ENCODE measurements at regions not wholly inside any gene's neighbourhood (a gene's known extent, or its start where the extent isn't known, plus 50 kb on each side); places are given as distances from the start of the nearest gene placed in this dataset.

DNA sequence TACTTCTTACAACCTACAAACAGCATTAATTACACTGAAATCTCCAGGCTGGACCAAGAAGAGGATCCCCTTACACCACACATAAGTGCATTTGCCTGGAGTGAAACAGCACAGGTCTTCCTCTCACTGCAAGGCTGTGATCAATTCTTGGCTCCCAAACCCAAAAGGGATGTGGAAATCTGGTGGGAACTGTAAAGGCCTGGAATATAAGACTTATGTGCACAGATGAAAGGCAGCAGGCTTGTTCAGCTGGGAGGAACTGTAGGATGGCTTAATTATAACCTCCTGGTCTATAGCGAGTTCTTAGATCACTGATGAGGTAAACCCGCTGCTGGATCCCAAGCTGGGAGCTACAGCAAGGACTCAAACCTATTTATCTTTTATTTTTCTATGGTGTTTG is 182.9 kb upstream of the TNC start:
- peak overlapping the region; percentile 72 for H3K27ac Mint-ChIP-seq
- no peak overlapping the region for H3K4me3 Mint-ChIP-seq
- peaks cover 9% of the 10 kb centered on the region for H3K4me1 Mint-ChIP-seq
- H3K27me3 Mint-ChIP-seq (ENCODE audit: low read depth) = peaks cover 3% of the 10 kb centered on the region
- H3K36me3 Mint-ChIP-seq = no peaks in the 10 kb centered on the region
- H3K9me3 Mint-ChIP-seq = peaks cover 4% of the 10 kb centered on the region
- TF ChIP-seq, protein P1, sequence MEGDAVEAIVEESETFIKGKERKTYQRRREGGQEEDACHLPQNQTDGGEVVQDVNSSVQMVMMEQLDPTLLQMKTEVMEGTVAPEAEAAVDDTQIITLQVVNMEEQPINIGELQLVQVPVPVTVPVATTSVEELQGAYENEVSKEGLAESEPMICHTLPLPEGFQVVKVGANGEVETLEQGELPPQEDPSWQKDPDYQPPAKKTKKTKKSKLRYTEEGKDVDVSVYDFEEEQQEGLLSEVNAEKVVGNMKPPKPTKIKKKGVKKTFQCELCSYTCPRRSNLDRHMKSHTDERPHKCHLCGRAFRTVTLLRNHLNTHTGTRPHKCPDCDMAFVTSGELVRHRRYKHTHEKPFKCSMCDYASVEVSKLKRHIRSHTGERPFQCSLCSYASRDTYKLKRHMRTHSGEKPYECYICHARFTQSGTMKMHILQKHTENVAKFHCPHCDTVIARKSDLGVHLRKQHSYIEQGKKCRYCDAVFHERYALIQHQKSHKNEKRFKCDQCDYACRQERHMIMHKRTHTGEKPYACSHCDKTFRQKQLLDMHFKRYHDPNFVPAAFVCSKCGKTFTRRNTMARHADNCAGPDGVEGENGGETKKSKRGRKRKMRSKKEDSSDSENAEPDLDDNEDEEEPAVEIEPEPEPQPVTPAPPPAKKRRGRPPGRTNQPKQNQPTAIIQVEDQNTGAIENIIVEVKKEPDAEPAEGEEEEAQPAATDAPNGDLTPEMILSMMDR (IDR thresholded peaks at IDR 0.05; ENCODE audit: unreplicated experiment) = no peak
- no peak for DNase-seq (ENCODE audit: low spot score in 2 of 2, unreplicated experiment in 2 of 2)

DNA sequence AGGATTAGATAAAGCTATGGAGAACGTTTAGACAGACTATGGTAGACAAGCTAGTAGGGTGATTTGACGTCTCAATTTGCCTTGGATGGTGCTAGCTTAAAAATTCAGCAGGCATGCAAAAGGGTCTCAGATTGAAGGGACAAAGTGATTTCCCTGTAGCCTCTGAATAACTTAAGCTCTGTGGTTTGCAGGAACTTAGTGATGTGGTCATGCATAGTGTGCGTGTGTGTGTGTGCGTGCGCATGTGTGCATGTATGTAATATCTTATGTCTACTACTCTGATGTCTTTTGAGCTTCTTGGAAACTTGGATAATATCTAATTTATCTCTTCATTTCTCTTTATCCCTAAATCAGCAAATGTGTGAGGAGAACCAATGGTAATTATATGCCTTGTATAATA is 183.6 kb upstream of the TNC start:
- Mint-ChIP-seq H3K36me3 (no peaks in the 10 kb centered on the region), H3K27ac (no peak overlapping the region), H3K27me3 (ENCODE audit: low read depth) (peaks cover 3% of the 10 kb centered on the region), H3K9me3 (peaks cover 4% of the 10 kb centered on the region), H3K4me1 (peaks cover 9% of the 10 kb centered on the region), H3K4me3 (no peak overlapping the region)
- TF ChIP-seq, protein P1 (IDR thresholded peaks at IDR 0.05; ENCODE audit: unreplicated experiment) = no peak
- DNase-seq (ENCODE audit: low spot score in 2 of 2, unreplicated experiment in 2 of 2) = no peak

DNA sequence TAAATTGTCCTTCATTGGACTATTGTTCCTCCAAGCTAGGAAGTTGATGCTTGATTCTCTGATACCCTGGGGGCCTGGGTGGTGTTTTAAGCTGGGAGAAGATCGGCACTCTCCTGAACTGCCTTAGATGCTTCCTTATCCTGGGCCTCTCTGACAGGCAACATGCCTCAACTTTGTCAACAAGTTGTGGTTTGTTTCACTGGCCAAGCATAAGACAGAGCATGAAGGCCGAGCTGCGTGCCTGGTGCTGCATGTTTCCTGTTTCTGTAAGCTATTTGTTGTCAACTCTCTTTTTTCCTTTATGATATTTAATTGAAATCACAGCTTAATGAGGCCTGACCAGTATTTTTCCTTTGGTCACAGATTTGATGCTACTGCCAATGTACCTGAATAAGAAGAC is 187.6 kb upstream of the TNC start:
- H3K27ac Mint-ChIP-seq = no peak overlapping the region
- H3K4me1 Mint-ChIP-seq = peaks cover 8% of the 10 kb centered on the region
- no peaks in the 10 kb centered on the region for H3K36me3 Mint-ChIP-seq
- no peak overlapping the region for H3K4me3 Mint-ChIP-seq
- H3K9me3 Mint-ChIP-seq = peaks cover 2% of the 10 kb centered on the region
- H3K27me3 Mint-ChIP-seq (ENCODE audit: low read depth) = no peaks in the 10 kb centered on the region
- no peak for DNase-seq (ENCODE audit: low spot score in 2 of 2, unreplicated experiment in 2 of 2)
- TF ChIP-seq, protein P1 (IDR thresholded peaks at IDR 0.05; ENCODE audit: unreplicated experiment) = no peak

DNA sequence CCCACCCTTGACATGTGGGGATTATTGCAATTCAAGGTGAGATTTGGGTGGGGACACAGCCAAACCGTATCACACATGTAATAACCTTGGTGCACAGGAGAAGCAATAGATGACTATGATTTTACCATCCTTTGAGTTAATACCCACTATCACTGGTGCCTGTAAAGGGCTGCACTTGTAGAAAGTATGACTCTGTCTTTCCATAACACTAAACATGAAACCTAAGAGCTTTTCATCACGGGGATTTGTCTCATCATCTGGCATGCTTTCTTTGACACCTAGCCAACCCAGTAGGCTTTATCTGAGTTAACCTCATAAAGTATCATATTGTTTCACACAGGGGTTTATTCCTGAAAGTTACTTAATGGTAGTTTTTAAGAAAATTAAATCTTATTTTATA is 188.9 kb upstream of the TNC start:
- no peak for DNase-seq (ENCODE audit: low spot score in 2 of 2, unreplicated experiment in 2 of 2)
- TF ChIP-seq, protein P1 (IDR thresholded peaks at IDR 0.05; ENCODE audit: unreplicated experiment) = no peak
- no peak overlapping the region for H3K27ac Mint-ChIP-seq
- H3K4me1 Mint-ChIP-seq = no peaks in the 10 kb centered on the region
- H3K36me3 Mint-ChIP-seq = no peaks in the 10 kb centered on the region
- peaks cover 14% of the 10 kb centered on the region for H3K9me3 Mint-ChIP-seq
- H3K4me3 Mint-ChIP-seq = no peak overlapping the region
- no peaks in the 10 kb centered on the region for H3K27me3 Mint-ChIP-seq (ENCODE audit: low read depth)

DNA sequence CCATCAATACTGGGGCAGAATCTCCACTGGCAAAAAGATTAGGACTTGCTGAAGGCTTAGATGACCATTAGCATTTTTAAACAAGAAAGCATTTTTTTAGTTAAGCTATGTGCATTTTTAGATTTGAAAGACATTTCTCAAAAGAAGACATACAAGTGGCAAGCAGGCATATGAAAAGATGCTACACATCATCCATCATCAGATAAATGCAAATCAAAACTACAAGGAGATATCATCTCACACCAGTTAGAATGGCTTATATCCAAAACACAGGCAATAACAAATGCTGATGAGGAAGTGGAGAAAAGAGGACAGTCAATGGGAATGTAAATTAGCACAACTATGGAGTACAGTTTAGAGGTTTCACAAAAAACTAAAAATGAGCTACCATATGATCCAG is 195.6 kb upstream of the TNC start:
- H3K36me3 Mint-ChIP-seq = peaks cover 2% of the 10 kb centered on the region
- H3K4me1 Mint-ChIP-seq = no peaks in the 10 kb centered on the region
- peaks cover 53% of the 10 kb centered on the region for H3K9me3 Mint-ChIP-seq
- TF ChIP-seq, protein P1 (IDR thresholded peaks at IDR 0.05; ENCODE audit: unreplicated experiment) = no peak
- DNase-seq (ENCODE audit: low spot score in 2 of 2, unreplicated experiment in 2 of 2) = no peak
- H3K27ac Mint-ChIP-seq = no peak overlapping the region
- H3K27me3 Mint-ChIP-seq (ENCODE audit: low read depth) = no peaks in the 10 kb centered on the region
- H3K4me3 Mint-ChIP-seq = no peak overlapping the region

DNA sequence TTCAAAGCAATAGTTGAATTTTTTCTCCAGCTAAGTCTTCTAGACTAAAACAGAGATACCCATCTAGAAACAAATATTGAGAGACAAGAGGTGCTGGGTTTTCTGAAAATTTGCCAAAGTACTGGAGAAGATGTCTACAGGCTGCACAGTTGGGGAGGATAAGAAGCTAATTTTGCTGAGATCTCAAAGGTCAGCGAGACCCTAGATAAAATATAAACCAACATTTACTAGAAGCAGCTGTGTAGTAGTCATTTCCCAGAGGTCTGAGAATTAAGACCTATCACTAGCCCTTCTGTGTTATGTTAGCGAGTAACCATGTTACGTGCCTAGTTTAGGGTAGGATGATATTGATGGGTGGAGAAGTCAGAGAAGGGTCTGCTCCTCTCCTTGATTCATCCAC is 208.5 kb upstream of the TNC start:
- Mint-ChIP-seq H3K27ac (no peak overlapping the region), H3K4me1 (peaks cover 5% of the 10 kb centered on the region), H3K4me3 (no peak overlapping the region), H3K9me3 (no peaks in the 10 kb centered on the region), H3K27me3 (ENCODE audit: low read depth) (no peaks in the 10 kb centered on the region), H3K36me3 (no peaks in the 10 kb centered on the region)
- TF ChIP-seq, protein P1 (IDR thresholded peaks at IDR 0.05; ENCODE audit: unreplicated experiment) = no peak
- no peak for DNase-seq (ENCODE audit: low spot score in 2 of 2, unreplicated experiment in 2 of 2)

Measured in mesothelial cell of epicardium (in vitro differentiated cells).